Neural crest cell (in vitro differentiated cells): ENCODE measurements at regions not wholly inside any gene's neighbourhood (a gene's known extent, or its start where the extent isn't known, plus 50 kb on each side); places are given as distances from the start of the nearest gene placed in this dataset.
A peak's percentile ranks its signal among the peaks of the same experiment; 100 is the strongest.

Experiments
- DNase-seq: peaks from one replicate; pipeline ENCODE4 v3.0.0; 2021; ENCODE audit warnings: low read depth, mixed read lengths, low spot score
- H3K27ac Mint-ChIP-seq: one replicate; pipeline ENCODE4 v1.8.0; 2021; ENCODE audit warnings: mild to moderate bottlenecking, mixed read lengths; ENCODE audit not compliant: unreplicated experiment
- H3K27me3 Mint-ChIP-seq: 2 replicates; pipeline ENCODE4 v1.8.0; 2021; ENCODE audit warnings: low read depth, mild to moderate bottlenecking, mixed read lengths
- H3K36me3 Mint-ChIP-seq: 2 replicates; pipeline ENCODE4 v1.8.0; 2021; ENCODE audit warnings: low read depth, mild to moderate bottlenecking, mixed read lengths
- H3K4me1 Mint-ChIP-seq: 2 replicates; pipeline ENCODE4 v1.8.0; 2021; ENCODE audit warnings: mixed read lengths
- H3K4me3 Mint-ChIP-seq: one replicate; pipeline ENCODE4 v1.8.0; 2021; ENCODE audit warnings: mild to moderate bottlenecking, mixed read lengths
- H3K9me3 Mint-ChIP-seq: 2 replicates; pipeline ENCODE4 v1.8.0; 2021; ENCODE audit warnings: mixed read lengths
- TF ChIP-seq, protein P1 (sequence below): fragments of 200-600 bp; sonication (generic); conservative IDR thresholded peaks from 2 replicates; pipeline ENCODE4 v1.5.0; 2021; ENCODE audit warnings: antibody characterized with exemption, mild to moderate bottlenecking

DNA sequence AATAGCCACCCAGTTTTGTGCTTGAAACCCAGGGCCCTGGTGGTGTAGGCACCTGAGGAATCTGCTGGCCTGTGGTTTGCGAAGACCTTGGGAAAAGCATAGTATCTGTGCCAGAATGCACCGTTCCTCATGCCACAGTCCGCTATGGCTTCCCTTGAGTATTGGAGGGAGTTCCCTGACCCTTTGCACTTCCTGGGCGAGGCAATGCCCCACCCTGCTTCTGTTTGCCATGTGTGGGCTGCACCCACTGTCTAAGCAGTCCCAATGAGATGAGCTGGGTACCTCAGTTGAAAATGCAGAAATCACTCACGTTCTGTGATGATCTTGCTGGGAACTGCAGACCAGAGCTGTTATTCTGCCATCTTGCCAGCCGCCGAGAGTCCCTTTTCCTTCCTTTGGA lies 483.5 kb downstream of the AGTPBP1 start:
- H3K27me3 Mint-ChIP-seq, result no peaks in the 10 kb centered on the region
- TF ChIP-seq, protein P1, sequence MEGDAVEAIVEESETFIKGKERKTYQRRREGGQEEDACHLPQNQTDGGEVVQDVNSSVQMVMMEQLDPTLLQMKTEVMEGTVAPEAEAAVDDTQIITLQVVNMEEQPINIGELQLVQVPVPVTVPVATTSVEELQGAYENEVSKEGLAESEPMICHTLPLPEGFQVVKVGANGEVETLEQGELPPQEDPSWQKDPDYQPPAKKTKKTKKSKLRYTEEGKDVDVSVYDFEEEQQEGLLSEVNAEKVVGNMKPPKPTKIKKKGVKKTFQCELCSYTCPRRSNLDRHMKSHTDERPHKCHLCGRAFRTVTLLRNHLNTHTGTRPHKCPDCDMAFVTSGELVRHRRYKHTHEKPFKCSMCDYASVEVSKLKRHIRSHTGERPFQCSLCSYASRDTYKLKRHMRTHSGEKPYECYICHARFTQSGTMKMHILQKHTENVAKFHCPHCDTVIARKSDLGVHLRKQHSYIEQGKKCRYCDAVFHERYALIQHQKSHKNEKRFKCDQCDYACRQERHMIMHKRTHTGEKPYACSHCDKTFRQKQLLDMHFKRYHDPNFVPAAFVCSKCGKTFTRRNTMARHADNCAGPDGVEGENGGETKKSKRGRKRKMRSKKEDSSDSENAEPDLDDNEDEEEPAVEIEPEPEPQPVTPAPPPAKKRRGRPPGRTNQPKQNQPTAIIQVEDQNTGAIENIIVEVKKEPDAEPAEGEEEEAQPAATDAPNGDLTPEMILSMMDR, result no peak
- no peak overlapping the region for H3K27ac Mint-ChIP-seq
- peaks cover 6% of the 10 kb centered on the region for H3K9me3 Mint-ChIP-seq
- H3K4me3 Mint-ChIP-seq, result no peak overlapping the region
- H3K36me3 Mint-ChIP-seq, result peaks cover 14% of the 10 kb centered on the region
- DNase-seq, result no peak
- H3K4me1 Mint-ChIP-seq, result peaks cover 21% of the 10 kb centered on the region

DNA sequence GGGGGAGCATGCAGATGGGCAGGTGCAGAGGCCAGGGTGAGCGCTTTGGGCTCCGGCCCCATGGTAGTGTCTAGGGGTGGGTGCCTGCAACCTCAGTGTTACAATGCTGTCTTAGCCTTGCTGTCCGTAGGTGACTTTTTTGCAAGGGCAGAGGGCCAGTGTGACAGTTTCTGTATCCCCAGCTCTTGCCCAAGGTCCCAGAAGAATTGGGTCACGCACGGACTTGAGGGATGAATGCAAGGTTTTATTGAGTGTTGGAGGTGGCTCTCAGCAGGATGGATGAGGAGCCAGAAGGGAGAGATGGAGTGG lies 492.5 kb downstream of the AGTPBP1 start:
- H3K4me1 Mint-ChIP-seq, result no peaks in the 10 kb centered on the region
- H3K27me3 Mint-ChIP-seq, result no peaks in the 10 kb centered on the region
- no peaks in the 10 kb centered on the region for H3K36me3 Mint-ChIP-seq
- DNase-seq, result no peak
- no peak overlapping the region for H3K4me3 Mint-ChIP-seq
- H3K27ac Mint-ChIP-seq, result no peak overlapping the region
- peaks cover 2% of the 10 kb centered on the region for H3K9me3 Mint-ChIP-seq
- TF ChIP-seq, protein P1, result no peak

DNA sequence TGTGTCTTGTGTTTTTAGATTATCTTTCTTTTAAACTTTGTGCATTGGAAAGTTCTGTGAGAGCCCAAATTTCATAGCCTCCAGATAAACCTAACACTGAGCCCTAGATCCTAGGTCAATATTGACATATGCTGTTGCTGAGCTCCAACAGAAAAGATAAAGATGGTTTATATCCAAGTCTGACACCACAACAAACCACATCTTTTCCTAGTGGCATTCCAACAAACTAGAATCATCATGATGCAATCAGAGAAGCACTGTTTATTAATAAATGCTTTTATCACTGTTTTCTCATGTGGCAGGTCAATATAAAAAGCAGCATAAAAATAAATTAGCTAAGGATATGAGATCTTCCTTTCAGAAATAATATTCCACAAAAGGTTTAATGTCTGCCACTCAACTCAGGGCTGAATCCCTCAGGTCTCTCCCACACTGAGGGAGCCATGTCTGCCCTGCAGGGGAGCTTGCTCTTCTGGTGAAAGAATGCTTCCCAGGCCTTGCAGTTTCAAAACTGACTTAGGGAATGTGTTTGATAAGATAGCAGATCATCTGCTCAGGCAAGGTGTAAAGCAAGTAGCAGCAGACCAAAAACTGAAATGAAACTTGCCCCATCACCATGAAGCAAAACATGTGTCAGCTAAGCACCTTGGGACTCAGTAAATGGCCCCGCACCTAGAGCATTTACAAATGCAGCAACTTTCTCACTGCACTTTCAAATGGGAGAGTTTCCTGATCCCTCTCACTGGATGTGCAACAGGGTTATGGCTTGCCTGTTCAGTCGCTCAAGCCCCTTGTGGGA lies 493.0 kb downstream of the AGTPBP1 start:
- H3K4me1 Mint-ChIP-seq, result no peaks in the 10 kb centered on the region
- TF ChIP-seq, protein P1, result no peak
- H3K36me3 Mint-ChIP-seq, result no peaks in the 10 kb centered on the region
- H3K9me3 Mint-ChIP-seq, result peaks cover 2% of the 10 kb centered on the region
- H3K4me3 Mint-ChIP-seq, result no peak overlapping the region
- H3K27ac Mint-ChIP-seq, result no peak overlapping the region
- no peaks in the 10 kb centered on the region for H3K27me3 Mint-ChIP-seq
- no peak for DNase-seq

DNA sequence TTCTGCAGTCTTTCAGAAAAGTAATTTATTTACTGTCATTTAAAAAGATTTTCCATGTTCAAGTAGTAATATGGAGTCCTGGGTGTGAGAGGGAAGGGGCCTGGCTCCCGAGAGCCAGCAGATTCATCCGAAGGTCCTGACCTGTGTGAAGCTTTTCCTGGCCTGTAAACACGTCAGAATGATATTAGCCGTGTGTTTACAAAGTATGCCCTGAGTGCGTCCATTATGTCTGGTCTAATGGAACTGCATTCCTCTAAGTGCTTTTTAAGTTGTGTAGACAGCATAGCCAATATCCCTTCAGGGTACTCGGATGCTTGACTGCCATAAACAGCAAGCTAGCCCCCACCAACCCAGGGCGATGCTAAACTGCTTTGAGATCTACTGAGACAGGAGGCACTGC lies 495.2 kb downstream of the AGTPBP1 start:
- Mint-ChIP-seq H3K36me3 (no peaks in the 10 kb centered on the region), H3K4me3 (no peak overlapping the region), H3K27ac (peak overlapping the region; percentile 24), H3K9me3 (no peaks in the 10 kb centered on the region), H3K27me3 (no peaks in the 10 kb centered on the region), H3K4me1 (no peaks in the 10 kb centered on the region)
- no peak for DNase-seq
- TF ChIP-seq, protein P1, result no peak

DNA sequence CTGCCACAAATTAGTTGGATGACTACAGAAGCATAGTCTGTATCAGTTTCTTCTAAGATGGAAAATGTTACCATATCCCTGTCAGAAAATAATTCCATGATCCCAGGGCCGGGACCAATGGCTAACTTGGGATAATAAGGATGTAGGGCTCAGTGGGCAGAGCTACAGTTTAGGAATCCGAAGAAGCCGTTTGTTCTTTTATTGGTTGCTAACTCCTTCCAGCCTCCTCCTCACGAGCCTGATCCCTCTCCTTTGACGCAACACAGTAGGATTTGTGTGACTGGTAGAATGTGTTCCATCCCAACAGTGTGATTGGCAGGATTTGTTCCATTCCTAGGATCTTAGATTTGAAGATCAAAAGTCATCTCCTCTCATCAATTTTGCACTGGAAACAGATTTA lies 496.9 kb downstream of the AGTPBP1 start:
- no peak for DNase-seq
- Mint-ChIP-seq H3K27ac (no peak overlapping the region), H3K27me3 (no peaks in the 10 kb centered on the region), H3K9me3 (peaks cover 2% of the 10 kb centered on the region), H3K36me3 (no peaks in the 10 kb centered on the region), H3K4me3 (no peak overlapping the region), H3K4me1 (no peaks in the 10 kb centered on the region)
- TF ChIP-seq, protein P1, result no peak
